ENCODE measurements at regions not wholly inside any gene's neighbourhood (a gene's known extent, or its start where the extent isn't known, plus 50 kb on each side); places are given as distances from the start of the nearest gene placed in this dataset.

DNA sequence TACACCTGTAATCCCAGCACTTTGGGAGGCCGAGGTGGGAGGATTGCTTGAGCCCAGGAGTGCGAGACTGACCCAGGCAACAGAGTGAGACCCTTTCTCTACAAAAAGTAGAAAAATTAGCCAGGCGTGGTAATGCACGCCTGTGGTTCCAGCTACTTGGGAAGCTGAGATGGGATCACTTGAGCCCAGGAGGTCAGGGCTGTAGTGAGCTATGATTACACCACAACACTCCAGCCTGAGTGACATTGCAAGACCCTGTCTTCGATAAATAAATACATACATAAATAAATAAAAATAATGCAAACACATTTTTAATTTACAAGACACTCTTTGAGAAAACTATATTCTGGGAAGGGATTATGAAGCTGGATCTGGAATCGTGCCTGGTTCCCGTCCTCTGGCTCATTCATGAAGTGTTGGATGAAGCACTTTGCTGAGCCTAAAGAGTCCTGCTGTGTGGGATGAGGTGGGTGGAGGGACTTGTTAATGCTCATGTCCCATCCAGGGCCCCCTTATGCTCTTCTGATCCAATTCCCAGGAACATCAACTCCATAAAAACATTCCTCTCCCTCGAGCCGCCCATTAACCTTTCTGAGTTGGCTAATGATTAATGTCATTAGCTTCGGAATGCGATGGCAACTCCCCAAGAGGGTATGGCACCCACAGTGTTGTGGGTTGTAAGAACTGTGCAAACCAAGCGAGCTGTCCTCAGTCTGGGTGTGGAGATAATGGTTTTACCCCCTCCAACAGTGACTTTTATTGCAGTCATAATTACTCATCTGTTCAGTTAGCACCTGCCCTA is 236.3 kb downstream of the BAMBI start:
- TF ChIP-seq, protein P1, sequence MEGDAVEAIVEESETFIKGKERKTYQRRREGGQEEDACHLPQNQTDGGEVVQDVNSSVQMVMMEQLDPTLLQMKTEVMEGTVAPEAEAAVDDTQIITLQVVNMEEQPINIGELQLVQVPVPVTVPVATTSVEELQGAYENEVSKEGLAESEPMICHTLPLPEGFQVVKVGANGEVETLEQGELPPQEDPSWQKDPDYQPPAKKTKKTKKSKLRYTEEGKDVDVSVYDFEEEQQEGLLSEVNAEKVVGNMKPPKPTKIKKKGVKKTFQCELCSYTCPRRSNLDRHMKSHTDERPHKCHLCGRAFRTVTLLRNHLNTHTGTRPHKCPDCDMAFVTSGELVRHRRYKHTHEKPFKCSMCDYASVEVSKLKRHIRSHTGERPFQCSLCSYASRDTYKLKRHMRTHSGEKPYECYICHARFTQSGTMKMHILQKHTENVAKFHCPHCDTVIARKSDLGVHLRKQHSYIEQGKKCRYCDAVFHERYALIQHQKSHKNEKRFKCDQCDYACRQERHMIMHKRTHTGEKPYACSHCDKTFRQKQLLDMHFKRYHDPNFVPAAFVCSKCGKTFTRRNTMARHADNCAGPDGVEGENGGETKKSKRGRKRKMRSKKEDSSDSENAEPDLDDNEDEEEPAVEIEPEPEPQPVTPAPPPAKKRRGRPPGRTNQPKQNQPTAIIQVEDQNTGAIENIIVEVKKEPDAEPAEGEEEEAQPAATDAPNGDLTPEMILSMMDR (IDR thresholded peaks at IDR 0.05; ENCODE audit: low read depth, low read length, missing input control), result no peak
- TF ChIP-seq EGR1 (IDR thresholded peaks at IDR 0.05; ENCODE audit: low read depth in 2 of 2) (no peak), TAF1 (conservative IDR thresholded peaks at IDR 0.05) (no peak), HNF4A (conservative IDR thresholded peaks at IDR 0.05) (no peak), FOXA1 (IDR thresholded peaks at IDR 0.05) (no peak), YY1 (IDR thresholded peaks at IDR 0.05) (no peak), RAD21 (IDR thresholded peaks at IDR 0.05) (no peak)
- TF ChIP-seq, protein P2, sequence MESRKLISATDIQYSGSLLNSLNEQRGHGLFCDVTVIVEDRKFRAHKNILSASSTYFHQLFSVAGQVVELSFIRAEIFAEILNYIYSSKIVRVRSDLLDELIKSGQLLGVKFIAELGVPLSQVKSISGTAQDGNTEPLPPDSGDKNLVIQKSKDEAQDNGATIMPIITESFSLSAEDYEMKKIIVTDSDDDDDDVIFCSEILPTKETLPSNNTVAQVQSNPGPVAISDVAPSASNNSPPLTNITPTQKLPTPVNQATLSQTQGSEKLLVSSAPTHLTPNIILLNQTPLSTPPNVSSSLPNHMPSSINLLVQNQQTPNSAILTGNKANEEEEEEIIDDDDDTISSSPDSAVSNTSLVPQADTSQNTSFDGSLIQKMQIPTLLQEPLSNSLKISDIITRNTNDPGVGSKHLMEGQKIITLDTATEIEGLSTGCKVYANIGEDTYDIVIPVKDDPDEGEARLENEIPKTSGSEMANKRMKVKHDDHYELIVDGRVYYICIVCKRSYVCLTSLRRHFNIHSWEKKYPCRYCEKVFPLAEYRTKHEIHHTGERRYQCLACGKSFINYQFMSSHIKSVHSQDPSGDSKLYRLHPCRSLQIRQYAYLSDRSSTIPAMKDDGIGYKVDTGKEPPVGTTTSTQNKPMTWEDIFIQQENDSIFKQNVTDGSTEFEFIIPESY (IDR thresholded peaks at IDR 0.05), result no peak
- TF ChIP-seq, protein P3, sequence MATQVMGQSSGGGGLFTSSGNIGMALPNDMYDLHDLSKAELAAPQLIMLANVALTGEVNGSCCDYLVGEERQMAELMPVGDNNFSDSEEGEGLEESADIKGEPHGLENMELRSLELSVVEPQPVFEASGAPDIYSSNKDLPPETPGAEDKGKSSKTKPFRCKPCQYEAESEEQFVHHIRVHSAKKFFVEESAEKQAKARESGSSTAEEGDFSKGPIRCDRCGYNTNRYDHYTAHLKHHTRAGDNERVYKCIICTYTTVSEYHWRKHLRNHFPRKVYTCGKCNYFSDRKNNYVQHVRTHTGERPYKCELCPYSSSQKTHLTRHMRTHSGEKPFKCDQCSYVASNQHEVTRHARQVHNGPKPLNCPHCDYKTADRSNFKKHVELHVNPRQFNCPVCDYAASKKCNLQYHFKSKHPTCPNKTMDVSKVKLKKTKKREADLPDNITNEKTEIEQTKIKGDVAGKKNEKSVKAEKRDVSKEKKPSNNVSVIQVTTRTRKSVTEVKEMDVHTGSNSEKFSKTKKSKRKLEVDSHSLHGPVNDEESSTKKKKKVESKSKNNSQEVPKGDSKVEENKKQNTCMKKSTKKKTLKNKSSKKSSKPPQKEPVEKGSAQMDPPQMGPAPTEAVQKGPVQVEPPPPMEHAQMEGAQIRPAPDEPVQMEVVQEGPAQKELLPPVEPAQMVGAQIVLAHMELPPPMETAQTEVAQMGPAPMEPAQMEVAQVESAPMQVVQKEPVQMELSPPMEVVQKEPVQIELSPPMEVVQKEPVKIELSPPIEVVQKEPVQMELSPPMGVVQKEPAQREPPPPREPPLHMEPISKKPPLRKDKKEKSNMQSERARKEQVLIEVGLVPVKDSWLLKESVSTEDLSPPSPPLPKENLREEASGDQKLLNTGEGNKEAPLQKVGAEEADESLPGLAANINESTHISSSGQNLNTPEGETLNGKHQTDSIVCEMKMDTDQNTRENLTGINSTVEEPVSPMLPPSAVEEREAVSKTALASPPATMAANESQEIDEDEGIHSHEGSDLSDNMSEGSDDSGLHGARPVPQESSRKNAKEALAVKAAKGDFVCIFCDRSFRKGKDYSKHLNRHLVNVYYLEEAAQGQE (IDR thresholded peaks at IDR 0.05), result no peak
- TF ChIP-seq, protein P4, sequence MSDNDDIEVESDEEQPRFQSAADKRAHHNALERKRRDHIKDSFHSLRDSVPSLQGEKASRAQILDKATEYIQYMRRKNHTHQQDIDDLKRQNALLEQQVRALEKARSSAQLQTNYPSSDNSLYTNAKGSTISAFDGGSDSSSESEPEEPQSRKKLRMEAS (IDR thresholded peaks at IDR 0.05), result no peak
- TF ChIP-seq, protein P5, sequence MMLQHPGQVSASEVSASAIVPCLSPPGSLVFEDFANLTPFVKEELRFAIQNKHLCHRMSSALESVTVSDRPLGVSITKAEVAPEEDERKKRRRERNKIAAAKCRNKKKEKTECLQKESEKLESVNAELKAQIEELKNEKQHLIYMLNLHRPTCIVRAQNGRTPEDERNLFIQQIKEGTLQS (IDR thresholded peaks at IDR 0.05), result no peak
